CD4-positive, CD25-positive, alpha-beta regulatory T cell (primary cell): ENCODE measurements at regions not wholly inside any gene's neighbourhood (a gene's known extent, or its start where the extent isn't known, plus 50 kb on each side); places are given as distances from the start of the nearest gene placed in this dataset.

Source experiments
- ATAC-seq, 2 donors: fragments of 150-1000 bp; cut with Tn5 transposase; one replicate each; pipeline ENCODE4 v1.10.0; 2021; ENCODE audit warnings: low read depth in 2 of 2, moderate number of reproducible peaks in 2 of 2, moderate library complexity in 1 of 2
- DNase-seq, 3 donors: peaks; one replicate each; pipeline versions ENCODE4 v3.0.0 to v3.0.0-alpha.2; 2012 to 2022; ENCODE audit warnings: mixed read lengths in 1 of 3
- H3K27ac ChIP-seq: one replicate; pipeline ENCODE4 v1.7.0; 2013; ENCODE audit warnings: mild to moderate bottlenecking, low read length; ENCODE audit not compliant: insufficient read depth, poor library complexity, severe bottlenecking
- H3K27me3 ChIP-seq: one replicate; pipeline ENCODE4 v1.7.0; 2013; ENCODE audit warnings: low read length; ENCODE audit not compliant: control insufficient read depth, insufficient read depth
- H3K36me3 ChIP-seq: one replicate; pipeline ENCODE4 v1.7.0; 2013; ENCODE audit warnings: mild to moderate bottlenecking, low read length, moderate library complexity; ENCODE audit not compliant: control insufficient read depth, insufficient read depth
- H3K4me1 ChIP-seq: 2 replicates; pipeline ENCODE4 v1.7.0; 2013; ENCODE audit warnings: mild to moderate bottlenecking, low read length; ENCODE audit not compliant: insufficient read depth, control insufficient read depth, poor library complexity, severe bottlenecking
- H3K4me3 ChIP-seq: one replicate; pipeline ENCODE4 v1.7.0; 2013; ENCODE audit warnings: low read depth, mild to moderate bottlenecking, low read length, moderate library complexity
- H3K9me3 ChIP-seq, 2 experiments: 1 replicate in 1 of 2; 2 replicates in 1 of 2; pipeline ENCODE4 v1.7.0; 2013; ENCODE audit warnings: low read length in 2 of 2, mild to moderate bottlenecking in 1 of 2, moderate library complexity in 1 of 2; ENCODE audit not compliant: control insufficient read depth in 2 of 2
- H3K27ac Mint-ChIP-seq, 3 donors: one replicate each; pipeline ENCODE4 v1.8.0; 2020 to 2022; ENCODE audit warnings: mild to moderate bottlenecking in 3 of 3, mixed read lengths in 3 of 3, moderate library complexity in 2 of 3
- H3K27me3 Mint-ChIP-seq: one replicate; pipeline ENCODE4 v1.8.0; 2022; ENCODE audit warnings: mild to moderate bottlenecking, mixed read lengths
- H3K36me3 Mint-ChIP-seq: one replicate; pipeline ENCODE4 v1.8.0; 2020; ENCODE audit warnings: mixed read lengths
- H3K4me1 Mint-ChIP-seq, 4 donors: one replicate each; pipeline ENCODE4 v1.8.0; 2020 to 2022; ENCODE audit warnings: mixed read lengths in 4 of 4, mild to moderate bottlenecking in 1 of 4
- H3K4me3 Mint-ChIP-seq, 4 donors: one replicate each; pipeline ENCODE4 v1.8.0; 2020 to 2022; ENCODE audit warnings: mild to moderate bottlenecking in 4 of 4, mixed read lengths in 4 of 4, moderate library complexity in 3 of 4
- H3K9me3 Mint-ChIP-seq, 7 donors: one replicate each; pipeline ENCODE4 v1.8.0; 2020 to 2022; ENCODE audit warnings: mixed read lengths in 7 of 7, mild to moderate bottlenecking in 3 of 7, moderate library complexity in 2 of 7

DNA sequence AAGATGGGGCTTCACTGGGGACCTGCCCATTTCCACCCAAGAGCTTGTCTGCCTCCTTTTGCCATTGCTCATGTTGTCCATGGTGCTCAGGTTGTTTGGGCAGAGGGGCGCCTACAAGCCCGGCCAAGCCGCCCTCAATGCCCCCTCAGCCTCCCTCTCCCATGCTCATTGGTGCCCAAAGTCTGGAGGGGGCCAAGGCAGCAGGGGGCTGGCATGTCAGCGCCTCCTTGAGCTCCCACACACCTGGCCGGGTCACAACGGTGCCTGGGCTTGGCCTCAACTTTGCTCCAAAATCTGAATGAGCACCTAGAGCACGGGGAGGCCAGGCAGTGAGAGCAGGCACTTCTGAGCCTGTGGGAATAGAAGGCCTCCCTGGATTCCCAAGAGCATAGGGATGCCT, 1598.8 kb downstream of the PCDH7 start:
- H3K27me3 ChIP-seq = no peaks in the 10 kb centered on the region
- Mint-ChIP-seq H3K9me3 (peaks cover 7 to 31% (median 15%) of the 10 kb centered on the region in 7 donors), H3K27me3 (no peaks in the 10 kb centered on the region), H3K27ac (no peak overlapping the region), H3K36me3 (no peaks in the 10 kb centered on the region), H3K4me3 (no peak overlapping the region), H3K4me1 (no peaks in the 10 kb centered on the region)
- H3K36me3 ChIP-seq = no peaks in the 10 kb centered on the region
- no peaks in the 10 kb centered on the region for H3K4me1 ChIP-seq
- no peak overlapping the region for H3K4me3 ChIP-seq
- H3K9me3 ChIP-seq = peaks cover 2 to 12% of the 10 kb centered on the region in 2 experiments
- no peak overlapping the region for H3K27ac ChIP-seq
- DNase-seq (no peak), ATAC-seq (no peak)

- H3K36me3 Mint-ChIP-seq = no peaks in the 10 kb centered on the region
- no peak overlapping the region for H3K27ac Mint-ChIP-seq
- H3K27me3 ChIP-seq = no peaks in the 10 kb centered on the region
- H3K4me1 Mint-ChIP-seq = no peaks in the 10 kb centered on the region
- H3K36me3 ChIP-seq = no peaks in the 10 kb centered on the region
- H3K4me3 Mint-ChIP-seq = no peak overlapping the region
- H3K27me3 Mint-ChIP-seq = no peaks in the 10 kb centered on the region
- ATAC-seq = no peak
- H3K9me3 Mint-ChIP-seq = peaks cover 7 to 46% (median 17%) of the 10 kb centered on the region in 7 donors
- no peak overlapping the region for H3K27ac ChIP-seq
- peaks cover 2 to 30% of the 10 kb centered on the region in 2 experiments for H3K9me3 ChIP-seq
- no peak overlapping the region for H3K4me3 ChIP-seq
- no peaks in the 10 kb centered on the region for H3K4me1 ChIP-seq
- DNase-seq = no peak
These were observed 1601.3 kb downstream of the PCDH7 start for GRCh38 chr4:32321421-32321820.

GRCh38 chr4:32334759-32335158, 1614.6 kb downstream of the PCDH7 start:
- Histone ChIP-seq H3K4me3 (no peak overlapping the region), H3K27me3 (no peaks in the 10 kb centered on the region), H3K36me3 (no peaks in the 10 kb centered on the region), H3K27ac (no peak overlapping the region), H3K9me3 (no peaks in the 10 kb centered on the region), H3K4me1 (no peaks in the 10 kb centered on the region)
- no peak for ATAC-seq
- H3K27ac Mint-ChIP-seq = no peak overlapping the region
- H3K4me3 Mint-ChIP-seq = no peak overlapping the region
- H3K27me3 Mint-ChIP-seq = no peaks in the 10 kb centered on the region
- H3K4me1 Mint-ChIP-seq = no peaks in the 10 kb centered on the region
- peaks cover 5 to 12% (median 6%) of the 10 kb centered on the region in 7 donors for H3K9me3 Mint-ChIP-seq
- H3K36me3 Mint-ChIP-seq = no peaks in the 10 kb centered on the region
- DNase-seq = no peak

GRCh38 chr4:32337403-32337802, 1617.2 kb downstream of the PCDH7 start:
- Mint-ChIP-seq H3K4me1 (no peaks in the 10 kb centered on the region), H3K27ac (no peak overlapping the region), H3K9me3 (peaks cover 3 to 26% (median 10%) of the 10 kb centered on the region in 7 donors), H3K4me3 (no peak overlapping the region), H3K27me3 (no peaks in the 10 kb centered on the region), H3K36me3 (no peaks in the 10 kb centered on the region)
- no peaks in the 10 kb centered on the region for H3K36me3 ChIP-seq
- H3K27me3 ChIP-seq = no peaks in the 10 kb centered on the region
- no peaks in the 10 kb centered on the region for H3K9me3 ChIP-seq
- ATAC-seq (no peak), DNase-seq (no peak)
- H3K4me1 ChIP-seq = no peaks in the 10 kb centered on the region
- no peak overlapping the region for H3K27ac ChIP-seq
- no peak overlapping the region for H3K4me3 ChIP-seq

DNA sequence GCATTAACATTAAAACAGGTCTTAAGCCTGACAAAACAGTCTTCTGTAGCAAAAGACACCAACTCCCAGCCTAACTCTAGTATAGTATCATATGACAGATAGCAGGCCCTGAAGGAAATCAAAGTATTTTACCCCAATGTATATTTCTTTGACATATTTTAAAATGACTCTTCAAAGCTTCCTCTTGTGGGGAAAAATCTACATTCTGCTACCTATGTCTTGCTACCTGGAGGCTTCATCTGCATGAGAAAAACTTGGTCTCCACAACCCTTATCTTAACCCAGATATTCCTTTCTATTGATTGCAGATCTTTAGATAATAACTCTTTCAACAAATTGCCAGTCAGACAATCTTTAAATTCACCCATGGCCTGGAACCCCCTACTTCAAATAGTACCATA, 1620.4 kb downstream of the PCDH7 start:
- no peaks in the 10 kb centered on the region for H3K36me3 Mint-ChIP-seq
- DNase-seq (no peak), ATAC-seq (no peak)
- no peak overlapping the region for H3K27ac Mint-ChIP-seq
- no peaks in the 10 kb centered on the region for H3K9me3 ChIP-seq
- H3K27me3 Mint-ChIP-seq = no peaks in the 10 kb centered on the region
- no peaks in the 10 kb centered on the region for H3K4me1 ChIP-seq
- H3K4me3 Mint-ChIP-seq = no peak overlapping the region
- H3K27me3 ChIP-seq = no peaks in the 10 kb centered on the region
- no peaks in the 10 kb centered on the region for H3K36me3 ChIP-seq
- H3K4me3 ChIP-seq = no peak overlapping the region
- H3K27ac ChIP-seq = no peak overlapping the region
- no peaks in the 10 kb centered on the region for H3K4me1 Mint-ChIP-seq
- H3K9me3 Mint-ChIP-seq = peaks cover 5 to 25% (median 8%) of the 10 kb centered on the region in 7 donors

- no peak overlapping the region for H3K4me3 Mint-ChIP-seq
- peaks cover 5 to 23% (median 8%) of the 10 kb centered on the region in 7 donors for H3K9me3 Mint-ChIP-seq
- no peaks in the 10 kb centered on the region for H3K27me3 Mint-ChIP-seq
- Histone ChIP-seq H3K27me3 (no peaks in the 10 kb centered on the region), H3K36me3 (no peaks in the 10 kb centered on the region), H3K4me3 (no peak overlapping the region), H3K4me1 (no peaks in the 10 kb centered on the region), H3K9me3 (no peaks in the 10 kb centered on the region), H3K27ac (no peak overlapping the region)
- DNase-seq (no peak), ATAC-seq (no peak)
- H3K36me3 Mint-ChIP-seq = no peaks in the 10 kb centered on the region
- H3K4me1 Mint-ChIP-seq = no peaks in the 10 kb centered on the region
- no peak overlapping the region for H3K27ac Mint-ChIP-seq
These were observed 1621.2 kb downstream of the PCDH7 start for GRCh38 chr4:32341342-32341741.

DNA sequence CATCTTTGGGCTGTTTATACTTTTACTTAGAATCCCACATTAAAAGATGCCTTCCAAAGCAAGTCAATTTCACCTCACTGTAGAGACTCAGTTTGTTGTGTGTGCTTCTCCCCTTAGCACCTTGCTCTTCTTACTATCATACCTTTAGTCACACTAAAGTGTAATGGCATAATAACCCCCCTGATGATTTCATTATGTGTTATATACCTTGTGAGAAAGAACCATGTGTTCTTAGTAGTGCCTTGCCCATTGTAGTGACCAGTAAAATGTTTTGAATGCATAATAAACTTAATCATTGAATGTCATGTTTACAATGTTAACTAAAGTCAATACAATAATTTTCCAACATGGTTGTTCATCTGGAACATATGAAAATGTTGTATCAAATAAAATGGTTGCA, 1621.9 kb downstream of the PCDH7 start:
- H3K36me3 ChIP-seq = no peaks in the 10 kb centered on the region
- Mint-ChIP-seq H3K4me1 (no peaks in the 10 kb centered on the region), H3K9me3 (peaks cover 3 to 23% (median 9%) of the 10 kb centered on the region in 7 donors), H3K27ac (no peak overlapping the region), H3K36me3 (no peaks in the 10 kb centered on the region), H3K4me3 (no peak overlapping the region), H3K27me3 (no peaks in the 10 kb centered on the region)
- DNase-seq (no peak), ATAC-seq (no peak)
- no peaks in the 10 kb centered on the region for H3K4me1 ChIP-seq
- no peak overlapping the region for H3K27ac ChIP-seq
- H3K27me3 ChIP-seq = no peaks in the 10 kb centered on the region
- H3K4me3 ChIP-seq = no peak overlapping the region
- H3K9me3 ChIP-seq = no peaks in the 10 kb centered on the region

DNA sequence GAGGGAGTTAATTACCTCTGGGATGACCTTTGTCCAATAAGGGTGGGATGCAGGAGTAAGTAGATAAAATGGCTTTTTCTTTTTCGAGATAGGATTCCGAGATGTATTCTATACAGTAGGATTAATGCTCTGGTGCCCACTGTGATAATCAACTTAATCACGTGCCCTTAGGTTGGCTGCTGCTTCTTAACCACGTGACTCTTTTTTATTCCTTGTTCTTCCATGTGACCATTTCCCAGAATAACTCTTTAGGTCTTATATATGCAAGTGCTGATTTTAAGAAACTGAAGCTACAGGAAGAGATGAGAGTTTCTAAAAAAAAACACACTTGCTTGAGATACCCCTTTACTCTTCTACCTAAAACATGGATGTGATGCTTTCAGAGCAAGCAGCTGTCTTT, 1628.9 kb downstream of the PCDH7 start:
- Histone ChIP-seq H3K4me3 (no peak overlapping the region), H3K27ac (no peak overlapping the region), H3K27me3 (no peaks in the 10 kb centered on the region), H3K9me3 (peaks cover 0 to 4% of the 10 kb centered on the region in 2 experiments), H3K4me1 (no peaks in the 10 kb centered on the region), H3K36me3 (no peaks in the 10 kb centered on the region)
- no peaks in the 10 kb centered on the region for H3K27me3 Mint-ChIP-seq
- H3K4me3 Mint-ChIP-seq = no peak overlapping the region
- H3K27ac Mint-ChIP-seq = no peak overlapping the region
- peaks cover 2 to 16% (median 8%) of the 10 kb centered on the region in 7 donors for H3K9me3 Mint-ChIP-seq
- H3K36me3 Mint-ChIP-seq = no peaks in the 10 kb centered on the region
- no peaks in the 10 kb centered on the region for H3K4me1 Mint-ChIP-seq
- no peak for ATAC-seq
- no peak for DNase-seq
